A673 (cell line): ENCODE measurements at regions not wholly inside any gene's neighbourhood (a gene's known extent, or its start where the extent isn't known, plus 50 kb on each side); places are given as distances from the start of the nearest gene placed in this dataset.

Source experiments
- CTCF ChIP-seq: fragments of 300-800, 200-600 bp; sonication (generic); conservative IDR thresholded peaks from 2 replicates; pipeline ENCODE4 v1.5.1; 2017; ENCODE audit warnings: low read depth, mild to moderate bottlenecking, antibody characterized with exemption, low read length, moderate library complexity, mixed read lengths
- EZH2 ChIP-seq: fragments of 200-600 bp; sonication (generic); IDR thresholded peaks from 2 replicates; pipeline ENCODE4 v1.6.1; 2017; ENCODE audit warnings: borderline replicate concordance, low read depth, mild to moderate bottlenecking, mixed read lengths, antibody characterized with exemption, low read length; ENCODE audit not compliant: poor library complexity, severe bottlenecking

GRCh38 chr3:76879959-76880358 lies 159.9 kb upstream of the ROBO2 start:
- TF ChIP-seq CTCF (no peak), EZH2 (no peak)
